ENCODE measurements at regions not wholly inside any gene's neighbourhood (a gene's known extent, or its start where the extent isn't known, plus 50 kb on each side); places are given as distances from the start of the nearest gene placed in this dataset.

GRCh38 chr10:106467506-106467905 lies 697.0 kb downstream of the SORCS1 start:
- TF ChIP-seq CTCF (IDR thresholded peaks at IDR 0.05; ENCODE audit: control extremely low read depth in 1 of 3, insufficient read depth in 1 of 3, low read depth in 1 of 3, low read length in 3 of 3) (no peak), RAD21 (IDR thresholded peaks at IDR 0.05 in 1 of 2, conservative IDR thresholded peaks at IDR 0.05 in 1 of 2; ENCODE audit: low read depth in 2 of 2, low read length in 2 of 2) (no peak), NANOG (IDR thresholded peaks at IDR 0.05; ENCODE audit: insufficient read depth, low read depth, low read length, poor library complexity, severe bottlenecking) (no peak), RXRA (IDR thresholded peaks at IDR 0.05; ENCODE audit: insufficient read depth, low read depth, low read length) (no peak), RFX5 (IDR thresholded peaks at IDR 0.05; ENCODE audit: borderline replicate concordance, low read depth, low read length) (no peak), EZH2 (IDR thresholded peaks at IDR 0.05; ENCODE audit: low read depth, low read length, severe bottlenecking) (no peak), KDM5A (IDR thresholded peaks at IDR 0.05; ENCODE audit: low read length) (no peak), POLR2A (IDR thresholded peaks at IDR 0.05; ENCODE audit: control extremely low read depth in 1 of 2, low read depth in 2 of 2, low read length in 2 of 2) (no peak), CREB1 (IDR thresholded peaks at IDR 0.05) (no peak), EGR1 (IDR thresholded peaks at IDR 0.05; ENCODE audit: borderline replicate concordance, low read depth, low read length) (no peak), SIN3A (conservative IDR thresholded peaks at IDR 0.05 in 1 of 2, IDR thresholded peaks at IDR 0.05 in 1 of 2; ENCODE audit: low read depth in 1 of 2, low read length in 2 of 2) (no peak)
